ENCODE measurements at regions not wholly inside any gene's neighbourhood (a gene's known extent, or its start where the extent isn't known, plus 50 kb on each side); places are given as distances from the start of the nearest gene placed in this dataset.
"Not testable (repeated sequence)": the region's sequence is repeated elsewhere in the genome, so short reads cannot be mapped to it uniquely, and the experiment has no call there.

- Mint-ChIP-seq H3K4me3 (ENCODE audit: low read depth, unreplicated experiment) (no peak overlapping the region), H3K4me1 (ENCODE audit: low read depth, unreplicated experiment) (no peaks in the 10 kb centered on the region), H3K36me3 (ENCODE audit: insufficient read depth, unreplicated experiment) (peaks cover 16% of the 10 kb centered on the region), H3K9me3 (ENCODE audit: low read depth, unreplicated experiment) (no peaks in the 10 kb centered on the region), H3K27ac (ENCODE audit: unreplicated experiment) (no peak overlapping the region), H3K27me3 (ENCODE audit: unreplicated experiment) (no peaks in the 10 kb centered on the region)
- intact Hi-C loops (cut with micrococcal nuclease; ENCODE audit: unreplicated experiment): no loop called here
- CTCF ChIA-PET: no interaction called here
- no peak for DNase-seq
- no TSS peak for BruUV-seq (replicated peaks)
- TF ChIP-seq CTCF (IDR thresholded peaks at IDR 0.05; ENCODE audit: unreplicated experiment): no peak
These were observed 195.9 kb upstream of the DDX18 start for GRCh38 chr2:117618607-117619006.

GRCh38 chr2:117621326-117621725 lies 193.2 kb upstream of the DDX18 start:
- TF ChIP-seq CTCF (IDR thresholded peaks at IDR 0.05; ENCODE audit: unreplicated experiment): no peak
- no peaks in the 10 kb centered on the region for H3K27me3 Mint-ChIP-seq (ENCODE audit: unreplicated experiment)
- no peak for DNase-seq
- H3K36me3 Mint-ChIP-seq (ENCODE audit: insufficient read depth, unreplicated experiment): peaks cover 16% of the 10 kb centered on the region
- no peak overlapping the region for H3K4me3 Mint-ChIP-seq (ENCODE audit: low read depth, unreplicated experiment)
- no peak overlapping the region for H3K27ac Mint-ChIP-seq (ENCODE audit: unreplicated experiment)
- no peaks in the 10 kb centered on the region for H3K4me1 Mint-ChIP-seq (ENCODE audit: low read depth, unreplicated experiment)
- CTCF ChIA-PET: no interaction called here
- intact Hi-C loops (cut with micrococcal nuclease; ENCODE audit: unreplicated experiment): loop anchor here (5.0 kb wide), 1 partner anchor 64 kb away; no protein-coding TSS in a partner anchor
- BruUV-seq (replicated peaks): no TSS peak
- H3K9me3 Mint-ChIP-seq (ENCODE audit: low read depth, unreplicated experiment): no peaks in the 10 kb centered on the region

GRCh38 chr2:117623175-117623574 lies 191.3 kb upstream of the DDX18 start:
- H3K4me1 Mint-ChIP-seq (ENCODE audit: low read depth, unreplicated experiment); H3K27me3 Mint-ChIP-seq (ENCODE audit: unreplicated experiment); H3K9me3 Mint-ChIP-seq (ENCODE audit: low read depth, unreplicated experiment); CTCF ChIA-PET: not testable (repeated sequence)
- Mint-ChIP-seq H3K36me3 (ENCODE audit: insufficient read depth, unreplicated experiment) (peaks cover 16% of the 10 kb centered on the region), H3K27ac (ENCODE audit: unreplicated experiment) (peak overlapping the region; percentile 74), H3K4me3 (ENCODE audit: low read depth, unreplicated experiment) (peak overlapping the region; percentile 94)
- intact Hi-C loops (cut with micrococcal nuclease; ENCODE audit: unreplicated experiment): loop anchor here (5.0 kb wide), 1 partner anchor 66 kb away; no protein-coding TSS in a partner anchor
- DNase-seq: peak; percentile 31
- BruUV-seq (replicated peaks): TSS peak; percentile 38

- H3K36me3 Mint-ChIP-seq (ENCODE audit: insufficient read depth, unreplicated experiment): no peaks in the 10 kb centered on the region
- no peak for TF ChIP-seq CTCF (IDR thresholded peaks at IDR 0.05; ENCODE audit: unreplicated experiment)
- no peak overlapping the region for H3K27ac Mint-ChIP-seq (ENCODE audit: unreplicated experiment)
- peaks cover 13% of the 10 kb centered on the region for H3K27me3 Mint-ChIP-seq (ENCODE audit: unreplicated experiment)
- intact Hi-C loops (cut with micrococcal nuclease; ENCODE audit: unreplicated experiment): no loop called here
- peaks cover 4% of the 10 kb centered on the region for H3K9me3 Mint-ChIP-seq (ENCODE audit: low read depth, unreplicated experiment)
- H3K4me1 Mint-ChIP-seq (ENCODE audit: low read depth, unreplicated experiment): no peaks in the 10 kb centered on the region
- CTCF ChIA-PET: no interaction called here
- no TSS peak for BruUV-seq (replicated peaks)
- no peak for DNase-seq
- H3K4me3 Mint-ChIP-seq (ENCODE audit: low read depth, unreplicated experiment): no peak overlapping the region
These were observed 183.1 kb upstream of the DDX18 start for GRCh38 chr2:117631152-117631945.

- Mint-ChIP-seq H3K9me3 (ENCODE audit: low read depth, unreplicated experiment) (peaks cover 3% of the 10 kb centered on the region), H3K27me3 (ENCODE audit: unreplicated experiment) (peaks cover 13% of the 10 kb centered on the region), H3K36me3 (ENCODE audit: insufficient read depth, unreplicated experiment) (no peaks in the 10 kb centered on the region), H3K4me3 (ENCODE audit: low read depth, unreplicated experiment) (no peak overlapping the region), H3K27ac (ENCODE audit: unreplicated experiment) (no peak overlapping the region), H3K4me1 (ENCODE audit: low read depth, unreplicated experiment) (no peaks in the 10 kb centered on the region)
- no peak for DNase-seq
- BruUV-seq (replicated peaks): no TSS peak
- no peak for TF ChIP-seq CTCF (IDR thresholded peaks at IDR 0.05; ENCODE audit: unreplicated experiment)
- intact Hi-C loops (cut with micrococcal nuclease; ENCODE audit: unreplicated experiment): no loop called here
- CTCF ChIA-PET: no interaction called here
These were observed 179.0 kb upstream of the DDX18 start for GRCh38 chr2:117635481-117635880.

Measured in Calu3 (cell line).